GM18502 (cell line): ENCODE measurements at regions not wholly inside any gene's neighbourhood (a gene's known extent, or its start where the extent isn't known, plus 50 kb on each side); places are given as distances from the start of the nearest gene placed in this dataset.

ENCODE experiments used
- ATAC-seq: cut with Tn5 transposase; IDR thresholded peaks from one replicate; pipeline ENCODE4 v1.9.1; 2021; ENCODE audit warnings: mild to moderate bottlenecking; ENCODE audit not compliant: unreplicated experiment, poor library complexity

- ATAC-seq = no peak
Measured at GRCh38 chr3:66671291-66671690, 170.5 kb upstream of the LRIG1 start.

GRCh38 chr3:66672830-66673229 is 172.0 kb upstream of the LRIG1 start:
- ATAC-seq = no peak

GRCh38 chr3:66673293-66673692 is 172.5 kb upstream of the LRIG1 start:
- no peak for ATAC-seq

- ATAC-seq = no peak
Measured at GRCh38 chr3:66675366-66675765, 174.5 kb upstream of the LRIG1 start.

- ATAC-seq = no peak
Measured at GRCh38 chr3:66692042-66692765, 191.4 kb upstream of the LRIG1 start.

GRCh38 chr3:66692766-66693150 is 191.9 kb upstream of the LRIG1 start:
- ATAC-seq = no peak

GRCh38 chr3:66693461-66694031 is 192.7 kb upstream of the LRIG1 start:
- no peak for ATAC-seq

GRCh38 chr3:66702126-66702525 is 201.3 kb upstream of the LRIG1 start:
- no peak for ATAC-seq

GRCh38 chr3:66703501-66703900 is 202.7 kb upstream of the LRIG1 start:
- ATAC-seq = no peak

- no peak for ATAC-seq
Measured at GRCh38 chr3:66705076-66705475, 204.3 kb upstream of the LRIG1 start.

GRCh38 chr3:66706890-66707289 is 206.1 kb upstream of the LRIG1 start:
- ATAC-seq = no peak

- no peak for ATAC-seq
Measured at GRCh38 chr3:66709532-66709931, 208.7 kb upstream of the LRIG1 start.

GRCh38 chr3:66712210-66712609 is 211.4 kb upstream of the LRIG1 start:
- no peak for ATAC-seq

- no peak for ATAC-seq
Measured at GRCh38 chr3:66713921-66714320, 213.1 kb upstream of the LRIG1 start.

- ATAC-seq = no peak
Measured at GRCh38 chr3:66715806-66716205, 215.0 kb upstream of the LRIG1 start.

- no peak for ATAC-seq
Measured at GRCh38 chr3:66717806-66718205, 217.0 kb upstream of the LRIG1 start.

GRCh38 chr3:66719796-66720356 is 219.1 kb upstream of the LRIG1 start:
- no peak for ATAC-seq

- ATAC-seq = no peak
Measured at GRCh38 chr3:66720508-66720907, 219.7 kb upstream of the LRIG1 start.

GRCh38 chr3:66722675-66723074 is 221.9 kb upstream of the LRIG1 start:
- no peak for ATAC-seq

GRCh38 chr3:66723231-66723630 is 222.4 kb upstream of the LRIG1 start:
- no peak for ATAC-seq

GRCh38 chr3:66729687-66730393 is 229.0 kb upstream of the LRIG1 start:
- no peak for ATAC-seq
